ENCODE measurements at regions not wholly inside any gene's neighbourhood (a gene's known extent, or its start where the extent isn't known, plus 50 kb on each side); places are given as distances from the start of the nearest gene placed in this dataset.
"Not testable (repeated sequence)": the region's sequence is repeated elsewhere in the genome, so short reads cannot be mapped to it uniquely, and the experiment has no call there.

GRCh38 chr5:163870441-163870840 is 365.0 kb downstream of the MAT2B start:
- in situ Hi-C loops (cut with MboI; ENCODE audit: low sequenced_read_pairs) = no loop called here

DNA sequence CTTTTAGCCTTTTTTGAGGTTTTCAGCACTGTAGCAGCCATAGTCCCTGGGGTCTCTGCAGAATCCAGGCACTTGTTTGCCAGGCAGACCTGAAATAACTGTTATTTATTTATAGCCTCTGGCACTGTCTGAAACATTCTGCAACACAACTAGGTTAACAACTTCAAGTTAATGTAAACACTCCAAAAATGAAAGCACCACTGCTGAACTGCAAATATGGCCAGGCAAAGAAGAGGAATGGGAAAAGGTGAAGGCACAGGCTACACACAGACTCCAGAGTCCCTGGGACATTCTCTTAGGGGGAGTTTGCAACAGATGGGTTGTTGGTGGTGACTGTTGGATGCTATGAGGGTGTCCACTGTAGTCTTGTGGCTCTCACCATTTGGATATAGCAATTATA is 369.0 kb downstream of the MAT2B start:
- in situ Hi-C loops (cut with MboI; ENCODE audit: low sequenced_read_pairs) = no loop called here

DNA sequence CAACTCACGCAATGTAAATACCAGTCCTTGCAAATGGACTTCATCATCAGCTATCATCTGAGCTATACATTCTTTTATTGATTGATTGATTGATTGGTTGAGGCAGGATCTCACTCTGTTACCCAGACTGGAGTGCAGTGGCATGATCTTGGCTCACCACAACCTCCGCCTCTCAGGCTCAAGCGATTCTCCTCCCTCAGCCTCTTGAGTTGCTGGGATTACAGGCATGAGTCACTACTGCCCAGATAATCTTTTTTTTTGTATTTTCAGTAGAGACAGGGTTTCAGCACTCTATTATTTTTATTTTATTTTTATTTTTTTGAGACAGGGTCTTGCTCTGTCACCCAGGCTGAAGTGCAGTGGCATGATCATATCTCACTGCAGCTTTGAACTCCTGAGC is 369.5 kb downstream of the MAT2B start:
- in situ Hi-C loops (cut with MboI; ENCODE audit: low sequenced_read_pairs) = not testable (repeated sequence)

DNA sequence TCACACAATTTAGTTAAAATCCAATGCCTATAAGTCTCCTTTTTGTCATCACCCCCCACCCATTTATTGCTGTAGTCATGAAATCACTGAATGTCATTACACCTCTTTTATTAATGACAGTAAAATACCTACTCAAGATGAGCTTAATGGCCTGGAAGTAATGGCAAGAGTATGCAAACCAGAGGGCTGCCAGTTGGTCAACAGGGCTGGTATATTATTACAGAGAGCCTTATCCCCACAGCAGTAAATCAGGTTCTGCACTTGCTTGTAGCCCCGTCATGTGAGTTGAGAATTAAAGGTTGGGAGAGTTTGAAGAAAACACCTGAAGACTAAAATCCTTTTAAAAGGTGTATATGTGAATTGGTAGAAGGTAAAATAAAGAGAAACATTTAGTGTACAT is 372.4 kb downstream of the MAT2B start:
- in situ Hi-C loops (cut with MboI; ENCODE audit: low sequenced_read_pairs) = no loop called here

GRCh38 chr5:163878490-163878889 is 373.1 kb downstream of the MAT2B start:
- in situ Hi-C loops (cut with MboI; ENCODE audit: low sequenced_read_pairs) = no loop called here

DNA sequence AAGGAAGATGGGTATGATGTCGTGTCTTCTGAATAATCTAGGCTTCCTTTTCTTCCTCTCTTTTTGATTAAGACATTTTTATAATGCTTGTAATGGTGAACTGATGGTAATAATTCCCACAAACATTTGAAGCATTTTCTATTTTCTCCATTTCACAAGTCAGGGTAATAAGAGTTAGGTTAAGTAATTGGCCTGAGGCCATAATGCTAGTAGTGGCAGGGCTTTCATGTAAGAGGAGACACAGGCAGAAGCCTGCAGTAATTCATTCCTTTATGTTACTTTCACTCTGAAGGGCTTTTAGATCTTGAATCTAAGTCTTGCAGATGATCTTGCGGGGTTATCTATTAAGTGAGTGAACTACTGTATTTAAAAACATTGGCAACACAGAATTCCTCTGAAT is 374.9 kb downstream of the MAT2B start:
- in situ Hi-C loops (cut with MboI; ENCODE audit: low sequenced_read_pairs) = no loop called here

- in situ Hi-C loops (cut with MboI; ENCODE audit: low sequenced_read_pairs) = no loop called here
Measured at GRCh38 chr5:163885117-163885516, 379.7 kb downstream of the MAT2B start.

DNA sequence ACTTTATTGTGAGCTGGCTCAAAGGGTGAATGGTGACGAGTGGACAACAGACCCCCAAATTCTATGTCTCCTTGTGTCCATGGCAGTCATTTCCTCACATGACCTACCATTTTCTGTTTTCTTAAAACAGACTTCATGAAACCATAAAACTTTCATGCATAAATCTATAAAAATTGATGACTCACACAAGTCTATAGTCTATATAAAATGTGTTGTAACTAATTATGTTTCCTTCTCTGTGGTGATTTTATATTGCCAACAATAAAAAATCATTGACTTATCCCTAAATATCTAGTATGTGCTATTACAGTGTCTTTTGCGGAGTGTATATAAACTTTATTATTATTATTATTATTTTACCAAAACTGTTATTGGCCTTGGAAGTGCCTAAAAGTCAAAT is 382.4 kb downstream of the MAT2B start:
- in situ Hi-C loops (cut with MboI; ENCODE audit: low sequenced_read_pairs) = no loop called here

DNA sequence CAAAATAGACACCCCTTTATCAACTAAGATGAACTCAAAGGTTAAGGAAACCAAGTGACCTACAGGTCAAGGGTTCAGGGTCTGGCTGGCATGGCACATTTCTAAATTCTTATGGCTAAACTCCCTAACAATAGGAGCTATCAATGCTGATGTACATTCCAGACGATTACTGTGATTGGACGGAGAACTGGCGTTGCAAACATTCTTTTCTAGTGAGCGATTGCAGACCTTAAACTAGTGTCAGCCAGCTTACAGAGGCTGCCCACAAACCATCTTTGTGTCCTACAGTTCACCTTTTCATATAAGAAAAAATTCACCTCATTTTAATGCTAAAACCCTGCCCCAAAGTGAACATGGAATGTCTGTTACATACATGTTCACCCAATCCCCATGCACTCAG is 382.9 kb downstream of the MAT2B start:
- in situ Hi-C loops (cut with MboI; ENCODE audit: low sequenced_read_pairs) = no loop called here

GRCh38 chr5:163889369-163889768 is 383.9 kb downstream of the MAT2B start:
- in situ Hi-C loops (cut with MboI; ENCODE audit: low sequenced_read_pairs) = no loop called here

- in situ Hi-C loops (cut with MboI; ENCODE audit: low sequenced_read_pairs) = no loop called here
Measured at GRCh38 chr5:163890261-163890660, 384.8 kb downstream of the MAT2B start.

DNA sequence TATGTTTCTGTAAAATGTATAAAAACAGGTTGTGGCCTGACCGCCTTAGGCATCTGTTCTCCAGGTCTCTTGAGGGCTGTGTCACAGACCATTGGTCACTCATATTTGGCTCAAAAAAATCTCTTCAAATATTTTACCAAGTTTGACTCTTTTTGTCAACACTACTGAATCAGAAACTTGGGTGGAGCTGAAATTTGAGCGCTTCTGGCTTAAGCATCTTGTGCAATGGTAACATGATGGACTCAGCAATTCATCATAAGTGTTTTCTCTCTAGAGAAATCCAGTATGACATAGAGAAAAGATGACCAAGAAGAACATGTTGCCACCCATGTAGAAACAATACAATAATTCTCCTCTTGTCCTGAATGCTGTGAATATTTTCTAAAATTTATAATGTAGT is 387.9 kb downstream of the MAT2B start:
- in situ Hi-C loops (cut with MboI; ENCODE audit: low sequenced_read_pairs) = no loop called here

DNA sequence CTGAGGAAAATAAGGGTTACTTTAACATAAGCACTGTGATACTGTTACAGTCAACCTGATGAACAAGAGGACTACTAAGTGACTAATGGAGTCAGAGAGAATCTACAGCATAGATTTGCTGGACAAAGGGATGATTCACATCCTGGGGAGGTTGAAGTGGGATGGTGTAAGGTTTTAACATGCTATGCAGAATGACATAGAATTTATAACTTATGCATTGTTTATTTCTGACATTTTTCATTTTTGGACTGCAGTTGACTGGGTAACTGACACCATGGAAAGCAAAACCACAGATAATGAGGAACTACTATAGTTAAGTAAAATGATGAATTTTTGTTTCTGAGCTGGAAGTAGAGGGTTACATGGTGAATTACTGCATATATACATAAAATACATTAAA is 389.2 kb downstream of the MAT2B start:
- in situ Hi-C loops (cut with MboI; ENCODE audit: low sequenced_read_pairs) = no loop called here

DNA sequence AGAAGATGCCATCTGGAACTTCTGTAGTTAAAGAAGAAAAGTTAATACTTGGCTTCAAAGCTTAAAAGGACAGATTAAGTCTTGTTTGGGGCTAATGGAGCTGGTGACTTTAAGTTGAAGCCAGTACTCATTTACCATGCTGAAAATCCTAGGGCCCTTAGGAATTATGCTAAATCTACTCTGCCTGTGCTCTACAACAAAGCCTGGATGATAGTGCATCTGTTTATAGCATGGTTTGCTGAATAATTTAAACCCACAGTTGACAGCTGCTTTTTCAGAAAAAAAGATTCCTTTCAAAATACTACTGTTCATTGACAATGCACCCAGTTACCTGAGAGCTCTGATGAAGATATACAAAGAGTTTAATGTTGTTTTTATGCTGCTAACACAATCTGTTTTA is 393.5 kb downstream of the MAT2B start:
- in situ Hi-C loops (cut with MboI; ENCODE audit: low sequenced_read_pairs) = no loop called here

DNA sequence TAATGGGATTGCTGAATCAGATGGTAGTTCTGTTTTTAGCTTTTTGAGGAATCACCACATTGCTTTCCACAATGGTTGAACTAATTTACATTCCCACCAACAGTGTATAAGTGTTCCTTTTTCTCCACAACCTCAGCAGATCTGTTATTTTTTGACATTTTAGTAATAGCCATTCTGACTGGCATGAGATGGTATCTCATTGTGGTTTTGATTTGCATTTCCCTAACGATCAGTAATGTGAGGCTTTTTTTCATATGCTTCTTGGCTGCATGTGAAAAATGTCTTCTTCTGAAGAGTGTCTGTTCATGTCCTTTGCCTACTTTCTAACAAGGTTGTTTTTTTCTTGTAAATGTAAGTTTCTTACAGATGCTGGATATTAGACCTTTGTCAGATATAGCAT is 402.4 kb downstream of the MAT2B start:
- in situ Hi-C loops (cut with MboI; ENCODE audit: low sequenced_read_pairs) = not testable (repeated sequence)

GRCh38 chr5:163908253-163908652 is 402.8 kb downstream of the MAT2B start:
- in situ Hi-C loops (cut with MboI; ENCODE audit: low sequenced_read_pairs) = no loop called here

DNA sequence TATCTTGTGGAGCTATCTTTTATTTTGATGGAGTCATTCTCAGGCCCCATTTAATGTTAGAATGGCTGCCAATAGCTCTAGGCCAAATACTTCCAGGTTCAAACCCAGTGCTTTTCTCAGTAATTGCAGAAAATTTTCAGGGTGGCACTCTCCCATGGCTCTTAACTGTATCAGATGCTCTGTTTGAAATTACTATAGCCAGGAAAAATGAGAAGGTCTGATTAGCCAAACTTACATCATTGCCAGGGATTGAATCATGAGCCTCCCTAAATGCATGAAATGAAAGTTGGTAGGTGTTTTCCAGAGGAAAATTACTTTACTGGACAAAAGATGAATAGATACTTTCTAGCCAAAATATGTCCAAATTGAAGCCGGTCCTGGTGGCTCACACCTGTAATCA is 404.8 kb downstream of the MAT2B start:
- in situ Hi-C loops (cut with MboI; ENCODE audit: low sequenced_read_pairs) = no loop called here

- in situ Hi-C loops (cut with MboI; ENCODE audit: low sequenced_read_pairs) = no loop called here
Measured at GRCh38 chr5:163912046-163912445, 406.6 kb downstream of the MAT2B start.

GRCh38 chr5:163913548-163913947 is 408.1 kb downstream of the MAT2B start:
- in situ Hi-C loops (cut with MboI; ENCODE audit: low sequenced_read_pairs) = no loop called here

DNA sequence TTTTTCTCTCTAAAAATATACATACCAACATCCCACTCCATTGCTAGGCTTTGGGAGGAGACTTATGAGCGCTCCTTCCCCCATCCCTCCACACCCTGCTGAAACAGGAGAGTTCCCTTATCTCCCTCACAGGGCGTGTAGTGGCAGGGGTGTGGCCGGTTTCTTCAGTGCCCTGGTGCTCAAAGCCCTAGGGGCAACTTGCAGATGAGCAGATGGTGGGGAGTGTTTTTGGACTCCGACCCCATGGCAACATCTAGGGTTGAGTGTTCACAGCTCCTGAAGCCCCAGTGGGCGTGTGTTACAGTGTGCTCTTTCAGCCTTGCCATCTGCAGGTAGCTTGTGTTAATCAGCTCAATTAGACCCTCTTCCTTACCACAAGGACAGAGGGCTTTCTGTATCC is 409.5 kb downstream of the MAT2B start:
- in situ Hi-C loops (cut with MboI; ENCODE audit: low sequenced_read_pairs) = no loop called here

DNA sequence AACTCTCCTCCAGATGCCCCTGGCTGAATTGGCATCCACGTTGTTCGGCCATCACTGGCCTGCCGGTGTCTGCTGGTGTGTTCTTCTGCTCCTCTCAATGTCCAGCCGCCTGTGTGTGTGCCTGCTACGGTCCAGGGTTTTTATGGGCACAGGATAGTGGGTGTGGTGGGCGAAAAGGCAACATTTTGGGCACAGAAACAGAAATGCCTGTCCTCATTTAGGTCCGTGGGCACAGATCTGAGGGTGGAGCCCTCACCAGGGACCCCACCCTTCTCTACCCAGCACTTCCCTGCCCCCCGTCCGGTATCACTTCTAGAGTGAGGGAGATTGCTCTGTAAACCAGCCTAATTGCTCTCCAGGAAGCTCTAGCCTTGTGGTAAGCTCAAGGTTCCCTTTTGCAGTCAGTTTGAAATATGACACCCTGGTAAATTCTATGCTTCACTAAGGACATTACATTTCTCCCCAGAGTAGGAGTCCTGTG is 410.1 kb downstream of the MAT2B start:
- in situ Hi-C loops (cut with MboI; ENCODE audit: low sequenced_read_pairs) = no loop called here

- in situ Hi-C loops (cut with MboI; ENCODE audit: low sequenced_read_pairs) = no loop called here
Measured at GRCh38 chr5:163916376-163916775, 411.0 kb downstream of the MAT2B start.

DNA sequence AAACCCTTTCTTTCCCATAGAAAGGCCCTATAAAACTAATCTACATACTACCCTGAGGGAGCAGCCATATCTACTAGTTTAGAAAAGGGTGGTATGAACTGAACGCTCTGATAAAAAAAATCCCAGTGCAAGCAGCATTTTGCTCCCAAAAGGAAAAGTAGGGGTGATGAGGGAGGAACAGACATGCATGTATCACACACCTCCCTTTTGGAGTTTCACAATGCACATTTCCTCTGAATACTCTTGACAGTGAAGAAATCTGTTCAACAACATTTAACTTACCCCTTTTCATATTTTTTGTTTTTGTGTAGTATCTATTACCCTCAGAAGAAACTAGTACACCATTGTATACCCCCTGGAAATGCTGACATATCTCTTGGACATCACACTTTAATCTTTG is 411.4 kb downstream of the MAT2B start:
- in situ Hi-C loops (cut with MboI; ENCODE audit: low sequenced_read_pairs) = no loop called here

- in situ Hi-C loops (cut with MboI; ENCODE audit: low sequenced_read_pairs) = no loop called here
Measured at GRCh38 chr5:163917747-163918146, 412.3 kb downstream of the MAT2B start.
